Breast epithelium (tissue), 4 donors: ENCODE measurements at regions not wholly inside any gene's neighbourhood (a gene's known extent, or its start where the extent isn't known, plus 50 kb on each side); places are given as distances from the start of the nearest gene placed in this dataset.
A peak's percentile ranks its signal among the peaks of the same experiment; 100 is the strongest.

Experiments
- DNase-seq, 2 donors: peaks; one replicate each; pipeline ENCODE4 v3.0.0-alpha.2; 2019; ENCODE audit warnings: low spot score in 2 of 2
- H3K27ac ChIP-seq, 2 donors: fragments of 200-600 bp; sonication (generic) in 1 of 2; one replicate each; pipeline ENCODE4 v1.5.1; 2016 to 2019; ENCODE audit warnings: mild to moderate bottlenecking in 1 of 2
- H3K27me3 ChIP-seq, 2 donors: fragments of 200-600 bp; sonication (generic) in 1 of 2; one replicate each; pipeline versions ENCODE4 v1.5.1 to v1.6.0; 2017 to 2019; ENCODE audit warnings: control low read depth in 1 of 2, mild to moderate bottlenecking in 1 of 2
- H3K36me3 ChIP-seq: fragments of 200-600 bp; one replicate; pipeline ENCODE4 v1.5.1; 2019
- H3K4me1 ChIP-seq, 2 donors: fragments of 200-600 bp; sonication (generic); one replicate each; pipeline ENCODE4 v1.5.1; 2016 to 2019; ENCODE audit warnings: control low read depth in 1 of 2
- H3K4me3 ChIP-seq, 3 donors: fragments of 200-600 bp; sonication (generic); 1 replicate in 2 of 3; 2 replicates in 1 of 3; pipeline ENCODE4 v1.5.1; 2016 to 2019; ENCODE audit warnings: mild to moderate bottlenecking in 3 of 3, moderate library complexity in 2 of 3
- H3K9me3 ChIP-seq, 2 donors: fragments of 200-600 bp; sonication (generic) in 1 of 2; one replicate each; pipeline ENCODE4 v1.5.1; 2016 to 2019; ENCODE audit warnings: control low read depth in 1 of 2
- POLR2A ChIP-seq: fragments of 450-650 bp; IDR thresholded peaks from one replicate; pipeline ENCODE4 v1.6.1; 2016; ENCODE audit warnings: antibody characterized with exemption, mild to moderate bottlenecking, moderate library complexity
- POLR2AphosphoS5 ChIP-seq, 3 donors: sonication (generic); formaldehyde crosslinking; IDR thresholded peaks; one replicate each; pipeline ENCODE4 v1.6.1; 2017; ENCODE audit warnings: antibody characterized with exemption in 3 of 3
- intact Hi-C: fragments of 100-400 bp; cut with DNase I; formaldehyde crosslinking; loops from one replicate; pipeline ENCODE4 v1.15.1; 2023; ENCODE audit warnings: low total_unique reads
- TF ChIP-seq, protein P1 (sequence below), 3 donors: fragments of 450-650 bp; IDR thresholded peaks; one replicate each; pipeline ENCODE4 v1.5.1; 2016 to 2017; ENCODE audit warnings: antibody characterized with exemption in 3 of 3, mild to moderate bottlenecking in 3 of 3, moderate library complexity in 3 of 3

DNA sequence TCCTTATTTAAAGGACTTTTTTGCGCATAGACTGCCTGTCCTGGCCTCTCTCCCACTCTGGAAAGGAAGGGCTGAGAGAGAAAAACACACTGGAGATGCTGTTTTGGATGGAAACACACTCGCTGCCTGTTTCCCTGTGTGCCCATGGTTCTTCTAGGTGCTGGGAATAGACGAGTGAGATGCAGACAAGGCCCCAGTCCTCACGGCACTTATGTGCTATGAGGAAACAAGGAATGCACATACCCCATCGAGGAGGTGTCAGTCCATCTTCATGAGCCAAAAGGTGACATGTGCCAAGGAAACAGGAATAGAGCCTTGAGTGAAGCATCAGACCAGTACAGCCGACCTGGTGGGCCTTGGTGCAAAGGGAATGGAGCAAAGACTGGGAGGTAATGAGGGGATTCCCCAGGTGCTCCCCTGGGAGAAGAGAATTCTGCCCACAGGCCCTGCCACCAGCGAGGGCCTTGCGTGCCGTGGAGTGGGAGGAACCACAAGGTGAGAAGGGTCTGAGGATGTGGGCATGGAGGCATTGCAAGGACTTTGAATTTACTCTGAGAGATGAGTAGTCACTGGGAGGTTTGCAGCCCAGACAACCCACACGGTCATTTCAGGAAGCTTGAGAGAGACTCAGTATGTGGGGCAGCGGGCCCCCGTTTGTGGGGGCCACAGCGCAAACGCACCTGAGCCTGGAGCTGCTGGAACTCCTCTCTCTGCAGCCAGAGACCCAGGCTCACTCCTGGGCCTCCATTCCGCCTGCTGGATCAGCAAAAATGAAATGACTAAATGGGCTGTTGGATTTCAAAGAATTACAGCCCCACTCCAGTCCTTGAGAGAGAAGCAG is 197.5 kb upstream of the COPS8 start:
- Histone ChIP-seq H3K36me3 (no peaks in the 10 kb centered on the region), H3K9me3 (no peaks in the 10 kb centered on the region), H3K27me3 (no peaks in the 10 kb centered on the region), H3K4me1 (peaks cover 0 to 3% of the 10 kb centered on the region in 2 donors), H3K27ac (peak overlapping the region; percentile 26 to 86), H3K4me3 (no peak overlapping the region)
- TF ChIP-seq POLR2A (no peak), POLR2AphosphoS5 (IDR thresholded peaks at IDR 0.05) (no peak)
- TF ChIP-seq, protein P1, sequence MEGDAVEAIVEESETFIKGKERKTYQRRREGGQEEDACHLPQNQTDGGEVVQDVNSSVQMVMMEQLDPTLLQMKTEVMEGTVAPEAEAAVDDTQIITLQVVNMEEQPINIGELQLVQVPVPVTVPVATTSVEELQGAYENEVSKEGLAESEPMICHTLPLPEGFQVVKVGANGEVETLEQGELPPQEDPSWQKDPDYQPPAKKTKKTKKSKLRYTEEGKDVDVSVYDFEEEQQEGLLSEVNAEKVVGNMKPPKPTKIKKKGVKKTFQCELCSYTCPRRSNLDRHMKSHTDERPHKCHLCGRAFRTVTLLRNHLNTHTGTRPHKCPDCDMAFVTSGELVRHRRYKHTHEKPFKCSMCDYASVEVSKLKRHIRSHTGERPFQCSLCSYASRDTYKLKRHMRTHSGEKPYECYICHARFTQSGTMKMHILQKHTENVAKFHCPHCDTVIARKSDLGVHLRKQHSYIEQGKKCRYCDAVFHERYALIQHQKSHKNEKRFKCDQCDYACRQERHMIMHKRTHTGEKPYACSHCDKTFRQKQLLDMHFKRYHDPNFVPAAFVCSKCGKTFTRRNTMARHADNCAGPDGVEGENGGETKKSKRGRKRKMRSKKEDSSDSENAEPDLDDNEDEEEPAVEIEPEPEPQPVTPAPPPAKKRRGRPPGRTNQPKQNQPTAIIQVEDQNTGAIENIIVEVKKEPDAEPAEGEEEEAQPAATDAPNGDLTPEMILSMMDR (IDR thresholded peaks at IDR 0.05): no peak
- intact Hi-C loops: no loop called here
- DNase-seq: no peak

DNA sequence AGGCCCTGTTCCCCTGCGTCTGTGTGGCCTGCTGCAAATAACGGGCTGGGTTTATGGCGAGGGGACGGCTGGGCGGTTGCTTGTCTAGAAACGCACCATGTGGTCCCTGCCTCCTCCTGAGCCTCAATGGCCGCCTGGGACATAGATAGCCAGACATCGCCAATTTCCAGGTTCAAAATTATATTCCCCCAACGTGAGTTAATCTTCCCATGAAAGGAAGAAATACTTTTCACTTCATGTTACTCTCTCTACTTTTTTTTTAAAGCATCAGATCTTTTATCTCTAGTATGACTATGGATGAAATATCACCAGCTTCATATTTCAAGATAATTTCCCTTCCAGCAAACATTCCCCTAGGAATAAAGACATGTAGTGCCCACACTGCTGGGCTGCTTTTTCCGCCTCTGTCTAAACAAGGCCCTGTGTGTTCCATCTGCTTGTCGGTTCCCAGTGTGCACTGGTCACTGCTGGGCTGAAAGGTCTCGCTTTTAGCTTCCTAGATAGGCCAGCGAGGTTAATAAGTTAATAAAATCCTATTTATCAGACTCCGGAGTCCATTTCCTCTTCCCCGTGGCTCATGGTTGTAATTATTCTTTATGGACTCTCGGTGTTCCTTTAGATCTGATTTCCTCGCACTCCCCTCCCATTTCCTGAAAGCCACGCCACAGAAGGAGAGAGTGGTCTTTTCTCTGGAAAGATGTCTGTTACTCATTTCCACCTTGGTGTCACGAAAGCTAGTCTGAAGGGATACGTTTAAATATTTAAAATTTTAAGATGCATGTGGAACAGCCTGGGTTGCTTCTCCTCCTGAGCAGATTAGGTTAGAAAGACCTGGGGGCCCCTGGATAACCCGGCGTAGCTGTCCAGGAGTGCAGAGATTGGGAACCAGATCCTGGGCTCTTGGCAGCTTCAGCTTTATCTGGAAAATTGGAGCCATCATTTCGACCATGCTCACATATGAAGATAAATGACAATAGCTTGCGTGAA is 196.6 kb upstream of the COPS8 start:
- Histone ChIP-seq H3K27me3 (no peaks in the 10 kb centered on the region), H3K36me3 (no peaks in the 10 kb centered on the region), H3K9me3 (no peaks in the 10 kb centered on the region), H3K27ac (peak overlapping the region in 1 of 2 donors; percentile 86), H3K4me3 (no peak overlapping the region), H3K4me1 (peaks cover 0 to 3% of the 10 kb centered on the region in 2 donors)
- intact Hi-C loops: no loop called here
- no peak for TF ChIP-seq POLR2AphosphoS5 (IDR thresholded peaks at IDR 0.05)
- TF ChIP-seq POLR2A: no peak
- TF ChIP-seq, protein P1 (IDR thresholded peaks at IDR 0.05): no peak
- no peak for DNase-seq

DNA sequence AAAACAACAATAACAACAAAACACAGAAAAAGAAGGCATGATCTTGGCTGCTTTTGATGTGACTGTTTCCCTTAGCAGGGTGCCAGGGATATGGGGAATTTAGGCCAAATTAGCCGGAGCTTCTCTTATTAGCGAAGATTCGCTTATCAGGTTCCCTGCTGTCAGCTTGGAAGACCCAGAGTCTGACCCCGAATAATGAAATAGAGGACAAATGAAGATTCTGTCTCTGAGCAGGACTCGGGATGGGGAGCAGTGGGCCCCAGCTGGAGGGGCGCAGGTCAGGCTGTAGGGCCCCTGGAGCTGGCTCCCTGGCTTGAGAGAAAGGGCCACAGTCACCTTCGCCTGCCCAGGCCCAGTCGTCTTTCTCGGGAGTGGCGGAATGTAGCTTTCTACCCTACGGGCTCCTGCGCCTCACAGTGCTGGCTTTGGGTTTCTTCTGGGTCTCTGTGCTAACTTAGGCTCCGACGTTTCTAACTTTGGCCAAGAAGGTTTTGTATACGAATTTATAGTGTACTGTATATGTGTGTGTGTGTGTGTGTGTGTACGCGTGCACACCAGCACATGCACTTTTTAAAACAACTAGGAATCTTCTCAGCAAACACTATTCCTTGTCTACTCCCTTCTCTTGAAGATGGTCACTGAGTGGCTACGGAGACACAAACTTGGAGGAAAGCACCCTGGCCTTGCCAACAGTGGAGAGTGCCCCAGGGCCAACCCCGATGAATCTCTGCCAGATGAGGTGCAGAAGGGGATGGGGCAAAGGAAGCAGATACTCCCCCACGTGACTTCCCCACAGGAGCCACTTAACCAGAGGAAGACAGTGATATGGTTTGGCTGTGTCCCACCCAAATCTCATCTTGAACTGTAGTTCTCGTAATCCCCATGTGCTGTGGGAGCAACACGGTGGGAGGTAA is 195.6 kb upstream of the COPS8 start:
- intact Hi-C loops: no loop called here
- H3K9me3 ChIP-seq: no peaks in the 10 kb centered on the region
- H3K27me3 ChIP-seq: no peaks in the 10 kb centered on the region
- no peak overlapping the region for H3K4me3 ChIP-seq
- H3K36me3 ChIP-seq: no peaks in the 10 kb centered on the region
- TF ChIP-seq POLR2A: no peak
- TF ChIP-seq, protein P1 (IDR thresholded peaks at IDR 0.05): no peak
- no peak for TF ChIP-seq POLR2AphosphoS5 (IDR thresholded peaks at IDR 0.05)
- peaks cover 0 to 3% of the 10 kb centered on the region in 2 donors for H3K4me1 ChIP-seq
- DNase-seq: no peak
- H3K27ac ChIP-seq: no peak overlapping the region

DNA sequence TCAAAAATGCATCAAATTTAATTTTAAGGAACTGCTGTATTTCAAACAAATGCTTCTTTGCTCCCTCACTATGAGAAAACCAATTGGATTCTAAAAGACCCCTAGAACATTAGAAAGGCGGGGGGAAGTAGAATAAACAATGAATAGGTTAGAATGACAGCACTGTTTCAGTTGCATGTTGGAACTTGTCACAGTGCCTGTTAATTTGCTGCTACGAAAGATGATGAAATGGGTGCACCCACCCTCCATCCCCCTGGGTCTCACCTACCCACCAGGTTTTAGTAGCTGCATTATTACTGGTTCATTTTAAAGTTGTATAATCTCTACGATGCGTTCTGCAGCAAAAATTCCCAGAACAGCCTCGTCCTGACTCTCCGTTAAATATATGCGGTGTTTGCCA is 193.0 kb upstream of the COPS8 start:
- Histone ChIP-seq H3K27me3 (no peaks in the 10 kb centered on the region), H3K4me3 (no peak overlapping the region), H3K36me3 (no peaks in the 10 kb centered on the region), H3K9me3 (no peaks in the 10 kb centered on the region), H3K27ac (no peak overlapping the region), H3K4me1 (peaks cover 0 to 2% of the 10 kb centered on the region in 2 donors)
- TF ChIP-seq, protein P1 (IDR thresholded peaks at IDR 0.05): no peak
- DNase-seq: no peak
- intact Hi-C loops: no loop called here
